Panc1 (cell line): ENCODE measurements at regions not wholly inside any gene's neighbourhood (a gene's known extent, or its start where the extent isn't known, plus 50 kb on each side); places are given as distances from the start of the nearest gene placed in this dataset.

Experiments used
- ATAC-seq: fragments of 200-7000 bp; cut with Tn5 transposase; 2 replicates; pipeline ENCODE4 v1.9.1; 2020; ENCODE audit warnings: mild to moderate bottlenecking, moderate library complexity
- BruUV-seq: library from RNA; stranded (reverse); fragments of 400-500 nt; replicated peaks from 2 replicates; lab custom pipeline; 2021; lab: Mats Ljungman, UMichigan
- CTCF ChIA-PET: fragments of 300-600 bp; sonication (Branson Sonifier 250); formaldehyde crosslinking; loops from one replicate; lab custom pipeline; 2022; ENCODE audit warnings: antibody characterized with exemption; lab: Charles Lee
- POLR2A ChIA-PET: fragments of 300-600 bp; sonication (Branson Sonifier 250); formaldehyde crosslinking; loops from one replicate; lab custom pipeline; 2022; ENCODE audit warnings: antibody characterized with exemption; lab: Charles Lee
- DNase-seq: peaks from one replicate; pipeline ENCODE4 v3.0.0-alpha.2; 2010; ENCODE audit warnings: low read depth, low spot score
- H3K27ac ChIP-seq: 2 replicates; pipeline ENCODE4 v1.5.1; 2011; ENCODE audit warnings: mild to moderate bottlenecking, low read length, inconsistent platforms
- H3K27me3 ChIP-seq: fragments of 200-500 bp; sonication (Bioruptor generic); 2 replicates; pipeline ENCODE4 v1.6.0; 2014; ENCODE audit warnings: low read length, inconsistent platforms; ENCODE audit not compliant: control insufficient read depth, insufficient read depth
- H3K36me3 ChIP-seq: fragments of 200-500 bp; sonication (Bioruptor generic); 2 replicates; pipeline ENCODE4 v1.5.1; 2014; ENCODE audit warnings: inconsistent platforms, mild to moderate bottlenecking, low read length, moderate library complexity; ENCODE audit not compliant: control insufficient read depth, insufficient read depth
- H3K4me1 ChIP-seq: 2 replicates; pipeline ENCODE4 v1.5.1; 2011; ENCODE audit warnings: inconsistent platforms, mild to moderate bottlenecking, low read length, moderate library complexity; ENCODE audit not compliant: control insufficient read depth, insufficient read depth
- H3K4me3 ChIP-seq, 2 experiments: 2 replicates each; pipeline ENCODE4 v1.5.1; 2011 to 2012; ENCODE audit warnings: low read depth in 2 of 2, low read length in 2 of 2, mild to moderate bottlenecking in 2 of 2, inconsistent platforms in 1 of 2, moderate library complexity in 1 of 2
- H3K9me3 ChIP-seq: fragments of 200-500 bp; sonication (Bioruptor generic); 2 replicates; pipeline ENCODE4 v1.5.1; 2014; ENCODE audit warnings: low read depth, mild to moderate bottlenecking, inconsistent platforms, low read length, moderate library complexity; ENCODE audit not compliant: control insufficient read depth, insufficient read depth
- POLR2AphosphoS5 ChIP-seq: IDR thresholded peaks from 2 replicates; pipeline ENCODE4 v1.6.1; 2012; ENCODE audit warnings: mild to moderate bottlenecking, low read depth, low read length, moderate library complexity
- SIN3A ChIP-seq: IDR thresholded peaks from 2 replicates; pipeline ENCODE4 v1.6.1; 2012; ENCODE audit warnings: low read depth, mild to moderate bottlenecking, low read length, moderate library complexity, borderline replicate concordance; ENCODE audit not compliant: insufficient read depth
- TCF7L2 ChIP-seq: IDR thresholded peaks from 2 replicates; pipeline ENCODE4 v1.6.1; 2011; ENCODE audit warnings: mild to moderate bottlenecking, low read depth, low read length, inconsistent platforms
- in situ Hi-C: cut with HindIII; loops from 2 replicates; pipeline ENCODE4 v1.10.0; 2016; ENCODE audit warnings: low sequenced_read_pairs, low pct_unique_long_range_greater_than_20kb
- intact Hi-C: fragments of 100-400 bp; cut with micrococcal nuclease; formaldehyde crosslinking; loops from one replicate; pipeline ENCODE4 v1.10.0; 2022; ENCODE audit not compliant: unreplicated experiment
- TF ChIP-seq, protein P1 (sequence below): fragments of 450-650 bp; IDR thresholded peaks from 2 replicates; pipeline ENCODE4 v1.5.1; 2017; ENCODE audit warnings: mild to moderate bottlenecking
- TF ChIP-seq, protein P2 (sequence below), 2 experiments: IDR thresholded peaks; 2 replicates each; pipeline ENCODE4 v1.6.1; 2011 to 2012; ENCODE audit warnings: low read depth in 2 of 2, control low read depth in 1 of 2, low read length in 1 of 2, mild to moderate bottlenecking in 1 of 2, moderate library complexity in 1 of 2; ENCODE audit not compliant: insufficient read depth in 1 of 2

DNA sequence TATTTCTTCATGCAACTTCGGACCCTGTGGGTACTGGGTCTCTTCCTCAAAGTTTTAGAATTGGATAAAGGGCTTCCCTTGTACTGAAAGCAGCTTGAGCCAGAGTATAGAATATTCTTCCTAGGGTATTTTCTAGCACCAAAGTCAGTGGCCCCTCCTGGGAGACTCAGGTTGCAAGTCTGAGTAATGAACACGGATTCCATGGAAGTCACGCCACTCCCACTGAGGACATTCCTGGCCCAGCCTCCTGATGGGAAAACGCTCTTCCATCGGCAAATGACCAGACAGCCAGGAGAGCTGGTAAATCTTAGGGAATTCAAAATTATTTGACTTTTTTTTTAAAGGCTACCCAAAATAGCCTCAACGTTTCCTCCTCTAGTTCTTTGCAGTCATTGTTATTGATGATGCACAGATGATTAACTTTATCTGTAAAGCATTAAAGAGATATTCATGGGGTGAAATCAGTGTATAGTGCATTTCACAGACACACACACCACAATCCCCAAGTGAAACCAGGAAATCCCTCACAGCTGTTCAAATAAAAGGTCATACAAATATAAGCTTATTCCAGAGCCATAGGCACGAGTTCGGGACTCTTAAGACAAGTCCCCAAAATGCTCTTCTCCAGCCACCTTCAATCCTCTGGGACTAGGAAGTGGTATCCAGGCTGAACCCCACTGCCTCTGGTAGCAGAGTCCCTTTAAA is 248.8 kb downstream of the SOD2 start:
- BruUV-seq: no TSS peak

DNA sequence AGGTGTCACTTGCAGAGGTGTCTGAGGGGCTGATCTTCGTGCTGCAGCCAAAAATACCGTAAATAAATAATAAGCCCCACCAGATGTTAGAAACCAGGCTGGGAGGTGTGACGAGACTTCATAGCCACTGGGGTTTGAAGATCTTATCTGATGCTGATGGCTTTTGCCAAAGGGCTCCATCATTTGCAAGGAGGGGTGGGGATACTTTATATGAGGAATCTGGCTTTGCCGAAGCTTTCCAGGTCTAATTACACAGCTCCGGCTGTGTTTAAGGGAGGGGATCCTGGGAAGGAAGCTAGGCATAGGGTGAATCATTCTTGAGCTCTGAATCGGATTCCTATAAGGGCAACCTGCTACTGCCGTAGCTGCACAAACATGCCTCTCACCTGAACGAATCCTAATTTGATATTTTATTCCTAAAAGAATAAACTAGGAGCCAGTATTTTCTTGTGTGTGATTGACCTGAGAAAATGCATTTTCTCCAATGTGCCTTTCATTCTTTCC is 249.6 kb downstream of the SOD2 start:
- Histone ChIP-seq H3K27ac (no peak overlapping the region), H3K9me3 (no peaks in the 10 kb centered on the region), H3K4me1 (no peaks in the 10 kb centered on the region), H3K27me3 (peaks cover 37% of the 10 kb centered on the region), H3K36me3 (no peaks in the 10 kb centered on the region), H3K4me3 (no peak overlapping the region)
- BruUV-seq: no TSS peak
- ChIA-PET CTCF (no interaction called here), POLR2A (no interaction called here)
- ATAC-seq (no peak), DNase-seq (no peak)
- no peak for TF ChIP-seq SIN3A
- no peak for TF ChIP-seq TCF7L2
- TF ChIP-seq, protein P1, sequence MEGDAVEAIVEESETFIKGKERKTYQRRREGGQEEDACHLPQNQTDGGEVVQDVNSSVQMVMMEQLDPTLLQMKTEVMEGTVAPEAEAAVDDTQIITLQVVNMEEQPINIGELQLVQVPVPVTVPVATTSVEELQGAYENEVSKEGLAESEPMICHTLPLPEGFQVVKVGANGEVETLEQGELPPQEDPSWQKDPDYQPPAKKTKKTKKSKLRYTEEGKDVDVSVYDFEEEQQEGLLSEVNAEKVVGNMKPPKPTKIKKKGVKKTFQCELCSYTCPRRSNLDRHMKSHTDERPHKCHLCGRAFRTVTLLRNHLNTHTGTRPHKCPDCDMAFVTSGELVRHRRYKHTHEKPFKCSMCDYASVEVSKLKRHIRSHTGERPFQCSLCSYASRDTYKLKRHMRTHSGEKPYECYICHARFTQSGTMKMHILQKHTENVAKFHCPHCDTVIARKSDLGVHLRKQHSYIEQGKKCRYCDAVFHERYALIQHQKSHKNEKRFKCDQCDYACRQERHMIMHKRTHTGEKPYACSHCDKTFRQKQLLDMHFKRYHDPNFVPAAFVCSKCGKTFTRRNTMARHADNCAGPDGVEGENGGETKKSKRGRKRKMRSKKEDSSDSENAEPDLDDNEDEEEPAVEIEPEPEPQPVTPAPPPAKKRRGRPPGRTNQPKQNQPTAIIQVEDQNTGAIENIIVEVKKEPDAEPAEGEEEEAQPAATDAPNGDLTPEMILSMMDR: no peak
- TF ChIP-seq POLR2AphosphoS5: no peak
- TF ChIP-seq, protein P2, sequence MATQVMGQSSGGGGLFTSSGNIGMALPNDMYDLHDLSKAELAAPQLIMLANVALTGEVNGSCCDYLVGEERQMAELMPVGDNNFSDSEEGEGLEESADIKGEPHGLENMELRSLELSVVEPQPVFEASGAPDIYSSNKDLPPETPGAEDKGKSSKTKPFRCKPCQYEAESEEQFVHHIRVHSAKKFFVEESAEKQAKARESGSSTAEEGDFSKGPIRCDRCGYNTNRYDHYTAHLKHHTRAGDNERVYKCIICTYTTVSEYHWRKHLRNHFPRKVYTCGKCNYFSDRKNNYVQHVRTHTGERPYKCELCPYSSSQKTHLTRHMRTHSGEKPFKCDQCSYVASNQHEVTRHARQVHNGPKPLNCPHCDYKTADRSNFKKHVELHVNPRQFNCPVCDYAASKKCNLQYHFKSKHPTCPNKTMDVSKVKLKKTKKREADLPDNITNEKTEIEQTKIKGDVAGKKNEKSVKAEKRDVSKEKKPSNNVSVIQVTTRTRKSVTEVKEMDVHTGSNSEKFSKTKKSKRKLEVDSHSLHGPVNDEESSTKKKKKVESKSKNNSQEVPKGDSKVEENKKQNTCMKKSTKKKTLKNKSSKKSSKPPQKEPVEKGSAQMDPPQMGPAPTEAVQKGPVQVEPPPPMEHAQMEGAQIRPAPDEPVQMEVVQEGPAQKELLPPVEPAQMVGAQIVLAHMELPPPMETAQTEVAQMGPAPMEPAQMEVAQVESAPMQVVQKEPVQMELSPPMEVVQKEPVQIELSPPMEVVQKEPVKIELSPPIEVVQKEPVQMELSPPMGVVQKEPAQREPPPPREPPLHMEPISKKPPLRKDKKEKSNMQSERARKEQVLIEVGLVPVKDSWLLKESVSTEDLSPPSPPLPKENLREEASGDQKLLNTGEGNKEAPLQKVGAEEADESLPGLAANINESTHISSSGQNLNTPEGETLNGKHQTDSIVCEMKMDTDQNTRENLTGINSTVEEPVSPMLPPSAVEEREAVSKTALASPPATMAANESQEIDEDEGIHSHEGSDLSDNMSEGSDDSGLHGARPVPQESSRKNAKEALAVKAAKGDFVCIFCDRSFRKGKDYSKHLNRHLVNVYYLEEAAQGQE (IDR thresholded peaks at IDR 0.05; ENCODE audit: insufficient read depth in 1 of 2, low read depth in 2 of 2, low read length in 1 of 2): no peak
- intact Hi-C loops (no loop called here), in situ Hi-C loops (no loop called here)

More for the DNA sequence above, 248.8 kb downstream of the SOD2 start:
- ATAC-seq (no peak), DNase-seq (no peak)
- Histone ChIP-seq H3K27ac (no peak overlapping the region), H3K4me1 (no peaks in the 10 kb centered on the region), H3K4me3 (no peak overlapping the region), H3K9me3 (no peaks in the 10 kb centered on the region), H3K36me3 (no peaks in the 10 kb centered on the region), H3K27me3 (peaks cover 37% of the 10 kb centered on the region)
- TF ChIP-seq, protein P1: no peak
- TF ChIP-seq POLR2AphosphoS5: no peak
- no peak for TF ChIP-seq TCF7L2
- TF ChIP-seq, protein P2 (IDR thresholded peaks at IDR 0.05; ENCODE audit: insufficient read depth in 1 of 2, low read depth in 2 of 2, low read length in 1 of 2): no peak
- TF ChIP-seq SIN3A: no peak
- POLR2A ChIA-PET: no interaction called here
- intact Hi-C loops: no loop called here
- CTCF ChIA-PET: no interaction called here
- in situ Hi-C loops: no loop called here
